ENCODE measurements at regions not wholly inside any gene's neighbourhood (a gene's known extent, or its start where the extent isn't known, plus 50 kb on each side); places are given as distances from the start of the nearest gene placed in this dataset.

DNA sequence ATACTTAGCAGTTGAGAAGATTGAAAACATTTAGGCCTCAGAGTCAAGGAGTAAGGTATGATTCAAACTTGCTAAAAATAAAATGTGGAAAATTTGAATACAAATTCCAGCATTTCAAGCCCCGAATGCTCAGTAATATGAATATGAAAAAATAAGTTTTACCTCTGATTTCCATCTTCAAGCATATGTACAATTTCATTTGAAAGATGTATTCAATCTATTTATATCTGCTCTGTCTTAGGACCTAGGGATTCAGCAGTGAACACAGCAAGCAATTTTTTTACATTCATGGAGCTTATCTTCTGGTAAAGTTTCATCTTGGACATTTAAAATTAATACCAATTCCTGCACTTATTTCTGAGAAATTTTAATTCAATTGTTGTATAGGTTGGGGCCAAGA lies 262.7 kb upstream of the FOXQ1 start:
- no peak overlapping the region for H3K4me3 ChIP-seq
- ATAC-seq: no peak

More for the DNA sequence above, 262.7 kb upstream of the FOXQ1 start:
- in situ Hi-C loops (cut with MboI): no loop called here
- Histone ChIP-seq H3K4me2 (ENCODE audit: control insufficient read depth, insufficient read depth) (no peak overlapping the region), H3K27ac (ENCODE audit: control insufficient read depth, insufficient read depth) (no peak overlapping the region), H4K20me1 (ENCODE audit: control insufficient read depth, insufficient read depth) (no peaks in the 10 kb centered on the region; the same call in 1 of the 2 replicates), H3K27me3 (replicated peaks in 1 of 2; ENCODE audit: control insufficient read depth in 2 of 2, insufficient read depth in 2 of 2, low read length in 1 of 2) (no peaks in the 10 kb centered on the region; a peak in 2 of 4 replicates), H3K36me3 (ENCODE audit: control insufficient read depth in 2 of 2, insufficient read depth in 2 of 2, low read length in 1 of 2) (no peaks in the 10 kb centered on the region), H3K4me1 (ENCODE audit: control insufficient read depth, insufficient read depth, low read length) (no peaks in the 10 kb centered on the region), H3K9ac (ENCODE audit: control insufficient read depth, insufficient read depth, low read length) (no peak overlapping the region), H2AFZ (ENCODE audit: control insufficient read depth, low read depth, low read length) (no peak overlapping the region), H3K79me2 (ENCODE audit: control insufficient read depth, insufficient read depth, low read length) (no peaks in the 10 kb centered on the region), H3K9me3 (replicated peaks; ENCODE audit: control insufficient read depth, insufficient read depth, low read length) (no peaks in the 10 kb centered on the region; the same call in 2 of the 3 replicates)
- intact Hi-C loops (cut with micrococcal nuclease; ENCODE audit: unreplicated experiment): no loop called here
- BruUV-seq (replicated peaks): no TSS peak
- ChIA-PET SMC1A (ENCODE audit: uncharacterized antibody, unreplicated experiment) (interaction anchor here (0.9 kb wide), 1 partner anchor 13 kb away, joined by 3 read pairs; no protein-coding TSS in a partner anchor), POLR2A (no interaction called here), RAD21 (ENCODE audit: unreplicated experiment) (no interaction called here), CTCF (no interaction called here)
- no peak for DNase-seq (ENCODE audit: low read depth, low spot score)
- 10% methylated on average over 1 of the region's 1 CpG for WGBS (ENCODE audit: insufficient coverage, insufficient replicate concordance, low lambda C conversion rate, missing lambda C conversion rate)
- TF ChIP-seq CBX5 (IDR thresholded peaks at IDR 0.05; ENCODE audit: low read depth) (no peak), HDGF (IDR thresholded peaks at IDR 0.05) (no peak), CTCF (IDR thresholded peaks at IDR 0.05 in 2 of 3, conservative IDR thresholded peaks at IDR 0.05 in 1 of 3; ENCODE audit: control insufficient read depth in 2 of 3, extremely low read depth in 1 of 3, insufficient read depth in 1 of 3, low read depth in 3 of 3, low read length in 3 of 3) (no peak), ETV6 (conservative IDR thresholded peaks at IDR 0.05 in 1 of 2, IDR thresholded peaks at IDR 0.05 in 1 of 2; ENCODE audit: borderline replicate concordance in 1 of 2, low read depth in 1 of 2) (no peak), PRDM15 (CRISPR knock-in tag; IDR thresholded peaks at IDR 0.05) (no peak), MEF2A (IDR thresholded peaks at IDR 0.05; ENCODE audit: insufficient read depth, low read depth, low read length) (no peak), STAT1 (conservative IDR thresholded peaks at IDR 0.05) (no peak), E2F4 (IDR thresholded peaks at IDR 0.05; ENCODE audit: low read depth, low read length) (no peak), SIX5 (IDR thresholded peaks at IDR 0.05; ENCODE audit: low read depth, low read length, severe bottlenecking) (no peak), SPI1 (IDR thresholded peaks at IDR 0.05; ENCODE audit: borderline replicate concordance, insufficient read depth, low read depth, low read length) (no peak), CHD1 (IDR thresholded peaks at IDR 0.05; ENCODE audit: low read depth, low read length) (no peak), RAD21 (IDR thresholded peaks at IDR 0.05; ENCODE audit: insufficient read depth, low read depth, low read length) (no peak)
- FAIRE-seq: no peak

Data from GM12878 (cell line).